GM12892 (cell line): ENCODE measurements at regions not wholly inside any gene's neighbourhood (a gene's known extent, or its start where the extent isn't known, plus 50 kb on each side); places are given as distances from the start of the nearest gene placed in this dataset.

Experiments used
- POLR2A ChIP-seq: IDR thresholded peaks from 2 replicates; pipeline ENCODE4 v1.6.1; 2011; ENCODE audit warnings: low read depth, low read length, control low read depth
- POLR2AphosphoS5 ChIP-seq: IDR thresholded peaks from 2 replicates; pipeline ENCODE4 v1.6.1; 2011; ENCODE audit warnings: low read depth, low read length, control low read depth
- TAF1 ChIP-seq: IDR thresholded peaks from 2 replicates; pipeline ENCODE4 v1.6.1; 2011; ENCODE audit warnings: low read depth, mild to moderate bottlenecking, control low read depth, low read length, borderline replicate concordance

DNA sequence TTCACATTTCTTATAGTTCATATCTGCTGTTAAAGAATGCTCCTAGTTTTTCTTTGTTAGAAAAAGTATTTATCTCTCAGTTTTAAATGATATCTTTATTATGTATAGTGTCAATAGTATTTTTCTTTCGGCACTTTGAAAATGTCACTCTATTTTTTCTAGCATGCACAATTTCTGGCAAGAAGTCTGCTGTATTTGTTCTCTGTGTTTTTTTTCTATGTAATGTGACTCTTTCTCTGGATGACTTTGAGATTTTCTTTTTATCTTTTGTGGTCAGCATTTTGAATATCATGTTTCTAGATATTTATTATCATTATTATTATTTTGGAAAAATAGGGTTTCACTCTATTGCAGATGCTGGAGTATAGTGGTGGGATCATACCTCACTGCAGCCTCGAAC lies 285.2 kb downstream of the PTGER3 start:
- no peak for TF ChIP-seq POLR2A
- no peak for TF ChIP-seq POLR2AphosphoS5
- TF ChIP-seq TAF1 = no peak
